HG02870 (cell line): ENCODE measurements at regions not wholly inside any gene's neighbourhood (a gene's known extent, or its start where the extent isn't known, plus 50 kb on each side); places are given as distances from the start of the nearest gene placed in this dataset.
"Not testable (repeated sequence)": the region's sequence is repeated elsewhere in the genome, so short reads cannot be mapped to it uniquely, and the experiment has no call there.

Source experiments
- ATAC-seq: cut with Tn5 transposase; IDR thresholded peaks from one replicate; pipeline ENCODE4 v1.9.1; 2021; ENCODE audit warnings: mild to moderate bottlenecking, moderate library complexity; ENCODE audit not compliant: unreplicated experiment

- ATAC-seq, result no peak
Observed at GRCh38 chr22:47625531-47626427, 863.3 kb downstream of the TBC1D22A start.

GRCh38 chr22:47625013-47625385, 862.5 kb downstream of the TBC1D22A start:
- ATAC-seq, result no peak

GRCh38 chr22:47624252-47625012, 862.0 kb downstream of the TBC1D22A start:
- ATAC-seq, result no peak

GRCh38 chr22:47623763-47624148, 861.3 kb downstream of the TBC1D22A start:
- ATAC-seq, result no peak

GRCh38 chr22:47623066-47623762, 860.8 kb downstream of the TBC1D22A start:
- no peak for ATAC-seq

GRCh38 chr22:47622541-47622940, 860.1 kb downstream of the TBC1D22A start:
- no peak for ATAC-seq

- ATAC-seq, result no peak
Observed at GRCh38 chr22:47621253-47621652, 858.8 kb downstream of the TBC1D22A start.

- no peak for ATAC-seq
Observed at GRCh38 chr22:47620391-47620790, 857.9 kb downstream of the TBC1D22A start.

GRCh38 chr22:47619631-47620030, 857.2 kb downstream of the TBC1D22A start:
- ATAC-seq, result no peak

GRCh38 chr22:47618180-47619010, 855.9 kb downstream of the TBC1D22A start:
- no peak for ATAC-seq

GRCh38 chr22:47617186-47617585, 854.7 kb downstream of the TBC1D22A start:
- ATAC-seq, result no peak

GRCh38 chr22:47616396-47617020, 854.1 kb downstream of the TBC1D22A start:
- ATAC-seq, result no peak

- ATAC-seq, result no peak
Observed at GRCh38 chr22:47615051-47615450, 852.6 kb downstream of the TBC1D22A start.

GRCh38 chr22:47613606-47614350, 851.3 kb downstream of the TBC1D22A start:
- ATAC-seq, result no peak

- ATAC-seq, result not testable (repeated sequence)
Observed at GRCh38 chr22:47613181-47613580, 850.7 kb downstream of the TBC1D22A start.

GRCh38 chr22:47612311-47612910, 850.0 kb downstream of the TBC1D22A start:
- ATAC-seq, result no peak

GRCh38 chr22:47610764-47611163, 848.3 kb downstream of the TBC1D22A start:
- ATAC-seq, result no peak

- ATAC-seq, result no peak
Observed at GRCh38 chr22:47610281-47610680, 847.8 kb downstream of the TBC1D22A start.

- no peak for ATAC-seq
Observed at GRCh38 chr22:47609653-47610052, 847.2 kb downstream of the TBC1D22A start.
